C4-2B (cell line): ENCODE measurements at regions not wholly inside any gene's neighbourhood (a gene's known extent, or its start where the extent isn't known, plus 50 kb on each side); places are given as distances from the start of the nearest gene placed in this dataset.

Source experiments
- ZFX ChIP-seq: fragments of 450-650 bp; IDR thresholded peaks from 2 replicates; pipeline ENCODE4 v1.6.1; 2017
- TF ChIP-seq, protein P1 (sequence below): fragments of 450-650 bp; conservative IDR thresholded peaks from 2 replicates; pipeline ENCODE4 v1.5.1; 2017; ENCODE audit warnings: mild to moderate bottlenecking

DNA sequence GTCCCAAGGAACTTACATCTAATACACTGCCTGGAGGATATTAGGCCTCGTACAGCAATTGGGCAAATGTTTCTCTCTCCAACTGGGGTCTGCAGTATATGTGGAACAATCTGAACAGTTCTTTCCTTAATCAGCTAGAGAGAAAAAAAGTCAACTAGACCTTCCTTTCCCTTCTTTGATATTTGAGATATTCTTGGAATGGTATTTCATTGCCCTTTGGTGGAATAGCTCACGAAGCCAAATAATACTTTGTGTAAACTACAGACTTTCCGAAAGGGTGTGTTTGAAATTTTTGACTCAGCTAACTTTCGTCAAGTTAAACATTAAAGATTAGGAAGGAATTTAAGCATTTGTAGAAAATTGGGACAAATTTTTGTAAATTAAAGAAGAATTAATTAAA is 425.6 kb downstream of the RWDD3 start:
- TF ChIP-seq, protein P1, sequence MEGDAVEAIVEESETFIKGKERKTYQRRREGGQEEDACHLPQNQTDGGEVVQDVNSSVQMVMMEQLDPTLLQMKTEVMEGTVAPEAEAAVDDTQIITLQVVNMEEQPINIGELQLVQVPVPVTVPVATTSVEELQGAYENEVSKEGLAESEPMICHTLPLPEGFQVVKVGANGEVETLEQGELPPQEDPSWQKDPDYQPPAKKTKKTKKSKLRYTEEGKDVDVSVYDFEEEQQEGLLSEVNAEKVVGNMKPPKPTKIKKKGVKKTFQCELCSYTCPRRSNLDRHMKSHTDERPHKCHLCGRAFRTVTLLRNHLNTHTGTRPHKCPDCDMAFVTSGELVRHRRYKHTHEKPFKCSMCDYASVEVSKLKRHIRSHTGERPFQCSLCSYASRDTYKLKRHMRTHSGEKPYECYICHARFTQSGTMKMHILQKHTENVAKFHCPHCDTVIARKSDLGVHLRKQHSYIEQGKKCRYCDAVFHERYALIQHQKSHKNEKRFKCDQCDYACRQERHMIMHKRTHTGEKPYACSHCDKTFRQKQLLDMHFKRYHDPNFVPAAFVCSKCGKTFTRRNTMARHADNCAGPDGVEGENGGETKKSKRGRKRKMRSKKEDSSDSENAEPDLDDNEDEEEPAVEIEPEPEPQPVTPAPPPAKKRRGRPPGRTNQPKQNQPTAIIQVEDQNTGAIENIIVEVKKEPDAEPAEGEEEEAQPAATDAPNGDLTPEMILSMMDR = no peak
- no peak for TF ChIP-seq ZFX
